ENCODE measurements at regions not wholly inside any gene's neighbourhood (a gene's known extent, or its start where the extent isn't known, plus 50 kb on each side); places are given as distances from the start of the nearest gene placed in this dataset.
A peak's percentile ranks its signal among the peaks of the same experiment; 100 is the strongest.

DNA sequence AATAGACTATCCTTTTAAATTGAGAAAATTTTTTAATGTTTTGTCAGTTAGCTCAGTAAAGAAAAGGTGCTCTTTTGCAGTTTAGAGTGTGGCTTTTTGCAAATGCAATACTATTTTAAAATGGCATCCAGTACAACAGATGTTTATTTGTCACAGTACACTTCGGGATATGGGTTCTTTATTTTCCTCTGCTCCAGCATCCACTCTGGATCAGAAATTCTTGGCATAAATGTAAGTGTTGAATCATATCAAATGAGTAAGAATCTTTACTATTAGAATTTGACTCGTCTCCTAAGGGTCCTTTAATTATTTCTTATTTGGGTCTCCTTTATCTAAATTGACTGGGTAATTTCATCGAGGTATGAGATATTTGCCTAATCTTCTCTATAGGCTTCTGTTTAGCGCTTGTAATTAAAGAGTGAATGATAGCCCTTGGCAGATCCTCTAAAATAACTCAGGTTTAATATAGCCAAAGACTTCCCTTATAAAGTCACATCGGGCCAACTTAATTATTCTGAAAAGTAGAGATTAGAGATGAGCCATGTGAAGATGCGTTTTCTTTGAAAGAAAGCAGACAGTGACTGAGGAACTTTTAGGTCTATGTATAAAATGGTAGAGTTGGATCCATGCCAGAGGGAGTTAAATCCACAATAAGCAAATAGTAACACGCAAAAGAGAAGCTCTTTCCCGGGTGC is 132.7 kb downstream of the CASP12 start:
- no peak overlapping the region for H3K4me3 ChIP-seq (ENCODE audit: control insufficient read depth, low read depth, low read length)
- TF ChIP-seq, protein P1, sequence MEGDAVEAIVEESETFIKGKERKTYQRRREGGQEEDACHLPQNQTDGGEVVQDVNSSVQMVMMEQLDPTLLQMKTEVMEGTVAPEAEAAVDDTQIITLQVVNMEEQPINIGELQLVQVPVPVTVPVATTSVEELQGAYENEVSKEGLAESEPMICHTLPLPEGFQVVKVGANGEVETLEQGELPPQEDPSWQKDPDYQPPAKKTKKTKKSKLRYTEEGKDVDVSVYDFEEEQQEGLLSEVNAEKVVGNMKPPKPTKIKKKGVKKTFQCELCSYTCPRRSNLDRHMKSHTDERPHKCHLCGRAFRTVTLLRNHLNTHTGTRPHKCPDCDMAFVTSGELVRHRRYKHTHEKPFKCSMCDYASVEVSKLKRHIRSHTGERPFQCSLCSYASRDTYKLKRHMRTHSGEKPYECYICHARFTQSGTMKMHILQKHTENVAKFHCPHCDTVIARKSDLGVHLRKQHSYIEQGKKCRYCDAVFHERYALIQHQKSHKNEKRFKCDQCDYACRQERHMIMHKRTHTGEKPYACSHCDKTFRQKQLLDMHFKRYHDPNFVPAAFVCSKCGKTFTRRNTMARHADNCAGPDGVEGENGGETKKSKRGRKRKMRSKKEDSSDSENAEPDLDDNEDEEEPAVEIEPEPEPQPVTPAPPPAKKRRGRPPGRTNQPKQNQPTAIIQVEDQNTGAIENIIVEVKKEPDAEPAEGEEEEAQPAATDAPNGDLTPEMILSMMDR (conservative IDR thresholded peaks at IDR 0.05; ENCODE audit: control insufficient read depth, insufficient read depth, low read depth, low read length): no peak
- DNase-seq (ENCODE audit: low read depth): peak; percentile 19

DNA sequence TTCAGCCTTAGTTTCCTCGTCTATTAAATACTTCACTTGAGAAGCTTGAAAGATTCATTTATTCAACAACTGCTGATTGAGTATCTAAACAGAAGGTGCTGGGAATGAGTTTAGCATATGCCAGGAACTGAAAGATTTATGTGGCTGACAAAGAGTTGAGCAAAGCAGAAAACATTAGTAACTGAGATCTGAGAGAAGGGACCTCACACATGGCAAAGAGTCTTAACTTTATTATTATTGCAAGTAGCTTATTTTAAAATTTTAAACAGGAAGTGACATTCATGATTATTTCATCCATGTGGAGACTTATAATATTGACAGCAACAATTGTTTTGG is 133.6 kb downstream of the CASP12 start:
- no peak for DNase-seq (ENCODE audit: low read depth)
- TF ChIP-seq, protein P1 (conservative IDR thresholded peaks at IDR 0.05; ENCODE audit: control insufficient read depth, insufficient read depth, low read depth, low read length): no peak
- H3K4me3 ChIP-seq (ENCODE audit: control insufficient read depth, low read depth, low read length): no peak overlapping the region

DNA sequence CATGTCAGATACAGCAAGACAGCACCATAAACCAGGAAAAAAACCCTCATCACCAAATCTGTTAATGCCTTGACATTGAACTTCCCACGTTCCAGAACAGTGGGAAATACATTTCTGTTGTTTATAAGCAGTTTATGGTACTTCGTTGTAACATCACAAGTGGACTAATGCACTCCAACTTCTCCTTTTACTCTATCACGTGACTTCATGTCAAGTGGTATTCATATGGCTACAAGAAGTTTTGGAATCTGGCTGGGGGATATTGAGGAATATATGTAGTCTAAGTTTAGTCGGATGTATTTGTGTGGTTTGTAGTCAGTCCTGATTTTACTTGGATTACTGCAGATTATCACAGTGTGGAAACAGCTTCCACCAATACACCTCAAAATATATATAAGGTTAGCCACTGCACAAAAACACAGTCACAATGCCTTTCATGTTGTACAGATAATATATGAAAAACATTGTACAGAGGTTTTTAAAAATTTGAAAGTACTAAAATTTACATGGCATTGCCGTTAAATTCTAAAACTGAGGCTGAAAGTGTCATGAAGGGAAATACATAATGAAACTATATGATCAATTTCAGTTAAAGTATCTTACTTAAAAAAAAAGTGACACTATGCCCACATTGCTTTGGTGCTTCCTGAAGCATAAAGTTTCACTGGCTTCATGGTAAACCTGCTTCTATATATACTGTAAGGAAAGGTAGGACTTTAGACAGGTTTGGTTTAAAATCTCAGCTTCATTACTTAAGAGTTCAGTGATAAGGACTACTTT is 134.1 kb downstream of the CASP12 start:
- H3K4me3 ChIP-seq (ENCODE audit: control insufficient read depth, low read depth, low read length): no peak overlapping the region
- DNase-seq (ENCODE audit: low read depth): no peak
- TF ChIP-seq, protein P1 (conservative IDR thresholded peaks at IDR 0.05; ENCODE audit: control insufficient read depth, insufficient read depth, low read depth, low read length): no peak

DNA sequence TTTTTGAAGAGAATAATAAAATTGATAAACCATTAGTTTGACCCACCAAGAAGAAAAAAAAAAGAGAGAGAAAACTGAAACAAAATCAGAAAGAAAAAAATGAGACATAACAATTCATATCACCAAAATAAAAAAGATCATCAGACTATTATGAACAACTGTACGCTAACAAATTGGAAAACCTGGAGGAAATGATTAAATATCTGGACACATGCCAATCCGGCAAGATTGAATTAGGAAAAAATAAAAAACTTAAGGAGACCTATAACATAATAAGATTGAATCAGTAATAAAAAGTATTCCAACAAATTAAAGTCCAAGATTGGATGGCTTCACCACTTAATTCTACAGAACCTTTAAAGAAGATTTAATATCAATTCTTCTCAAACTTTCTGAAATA is 136.7 kb downstream of the CASP12 start:
- no peak overlapping the region for H3K4me3 ChIP-seq (ENCODE audit: control insufficient read depth, low read depth, low read length)
- TF ChIP-seq, protein P1 (conservative IDR thresholded peaks at IDR 0.05; ENCODE audit: control insufficient read depth, insufficient read depth, low read depth, low read length): no peak
- DNase-seq (ENCODE audit: low read depth): no peak

DNA sequence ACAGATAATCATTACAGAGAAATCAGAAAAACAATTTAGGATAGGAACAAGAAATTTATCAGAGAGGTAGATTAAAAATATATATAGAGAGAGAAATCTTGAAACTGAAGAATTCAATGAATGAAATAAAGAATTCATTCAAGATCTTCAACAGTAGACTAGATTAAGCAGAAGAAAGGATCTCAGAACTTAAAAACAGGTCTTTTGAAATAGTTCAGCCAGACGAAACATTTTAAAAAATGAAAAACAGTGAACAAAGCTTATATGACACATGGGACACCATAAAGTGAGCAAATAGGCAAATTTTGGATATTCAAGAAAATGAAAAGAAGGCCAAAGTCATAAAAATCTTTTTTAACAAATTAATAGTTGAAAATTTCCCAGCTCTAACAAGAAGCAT is 138.8 kb downstream of the CASP12 start:
- DNase-seq (ENCODE audit: low read depth): no peak

DNA sequence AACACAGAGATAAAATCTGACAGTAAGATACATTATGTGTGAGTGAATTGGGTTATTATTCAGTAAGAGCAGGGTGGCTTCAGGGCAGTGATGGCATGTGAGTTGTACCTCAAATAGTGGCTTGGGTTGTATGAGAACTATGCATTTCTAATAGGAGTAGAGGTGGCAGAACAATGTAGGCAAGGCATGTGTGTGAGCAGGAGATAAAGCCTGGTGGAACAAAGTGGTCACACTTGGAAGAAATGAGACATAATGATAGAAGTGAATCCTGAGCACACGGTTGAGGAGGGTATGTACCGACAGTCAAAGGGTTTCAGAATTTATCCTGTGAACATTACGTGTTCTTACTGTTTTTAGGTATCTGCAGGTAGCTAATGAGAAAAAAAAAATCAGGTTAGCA is 159.3 kb downstream of the CASP12 start:
- H3K4me3 ChIP-seq (ENCODE audit: control insufficient read depth, low read depth, low read length): no peak overlapping the region
- no peak for DNase-seq (ENCODE audit: low read depth)
- TF ChIP-seq, protein P1 (conservative IDR thresholded peaks at IDR 0.05; ENCODE audit: control insufficient read depth, insufficient read depth, low read depth, low read length): no peak

More for the DNA sequence above, 138.8 kb downstream of the CASP12 start:
- H3K4me3 ChIP-seq (ENCODE audit: control insufficient read depth, low read depth, low read length): no peak overlapping the region
- TF ChIP-seq, protein P1 (conservative IDR thresholded peaks at IDR 0.05; ENCODE audit: control insufficient read depth, insufficient read depth, low read depth, low read length): no peak

Measured in fibroblast of mammary gland (primary cell).